Chondrocyte (in vitro differentiated cells): ENCODE measurements at regions not wholly inside any gene's neighbourhood (a gene's known extent, or its start where the extent isn't known, plus 50 kb on each side); places are given as distances from the start of the nearest gene placed in this dataset.

Experiments
- DNase-seq: peaks from one replicate; pipeline ENCODE4 v3.0.0; 2021; ENCODE audit warnings: mixed read lengths, low spot score
- H3K27ac Mint-ChIP-seq: one replicate; pipeline ENCODE4 v1.8.0; 2021; ENCODE audit warnings: mild to moderate bottlenecking, moderate library complexity, mixed read lengths; ENCODE audit not compliant: unreplicated experiment
- H3K27me3 Mint-ChIP-seq: 2 replicates; pipeline ENCODE4 v1.8.0; 2021; ENCODE audit warnings: low read depth, mixed read lengths
- H3K36me3 Mint-ChIP-seq: 2 replicates; pipeline ENCODE4 v1.8.0; 2021; ENCODE audit warnings: low read depth, mixed read lengths
- H3K4me1 Mint-ChIP-seq: 2 replicates; pipeline ENCODE4 v1.8.0; 2021; ENCODE audit warnings: low read depth, mild to moderate bottlenecking, mixed read lengths
- H3K4me3 Mint-ChIP-seq: one replicate; pipeline ENCODE4 v1.8.0; 2021; ENCODE audit warnings: mild to moderate bottlenecking, moderate library complexity, mixed read lengths; ENCODE audit not compliant: unreplicated experiment
- H3K9me3 Mint-ChIP-seq: 2 replicates; pipeline ENCODE4 v1.8.0; 2021; ENCODE audit warnings: low read depth, mixed read lengths
- TF ChIP-seq, protein P1 (sequence below): fragments of 200-600 bp; sonication (generic); IDR thresholded peaks from 2 replicates; pipeline ENCODE4 v1.5.0; 2021; ENCODE audit warnings: antibody characterized with exemption, mild to moderate bottlenecking, moderate library complexity

DNA sequence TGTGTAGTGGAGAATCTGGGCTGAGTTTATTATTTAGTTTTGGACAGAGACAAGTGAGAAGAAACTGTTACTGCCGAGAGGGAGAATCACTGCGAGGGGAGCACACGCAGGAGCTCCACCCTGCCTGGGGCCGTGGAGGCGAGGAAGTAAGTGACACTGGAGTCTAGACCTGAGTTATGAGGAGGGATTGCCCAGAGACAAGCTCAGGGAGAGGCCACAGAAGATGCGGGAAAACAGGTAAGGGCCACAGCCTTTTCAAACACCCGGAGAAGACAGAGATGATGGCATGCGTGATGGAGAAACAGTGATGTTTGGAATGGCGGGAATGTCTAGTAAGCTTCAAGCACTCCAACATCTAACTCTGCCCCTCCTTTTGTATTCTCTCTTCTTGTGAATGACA lies 84.1 kb downstream of the TNFSF11 start:
- H3K36me3 Mint-ChIP-seq, result no peaks in the 10 kb centered on the region
- no peaks in the 10 kb centered on the region for H3K9me3 Mint-ChIP-seq
- no peak overlapping the region for H3K4me3 Mint-ChIP-seq
- H3K27ac Mint-ChIP-seq, result no peak overlapping the region
- TF ChIP-seq, protein P1, sequence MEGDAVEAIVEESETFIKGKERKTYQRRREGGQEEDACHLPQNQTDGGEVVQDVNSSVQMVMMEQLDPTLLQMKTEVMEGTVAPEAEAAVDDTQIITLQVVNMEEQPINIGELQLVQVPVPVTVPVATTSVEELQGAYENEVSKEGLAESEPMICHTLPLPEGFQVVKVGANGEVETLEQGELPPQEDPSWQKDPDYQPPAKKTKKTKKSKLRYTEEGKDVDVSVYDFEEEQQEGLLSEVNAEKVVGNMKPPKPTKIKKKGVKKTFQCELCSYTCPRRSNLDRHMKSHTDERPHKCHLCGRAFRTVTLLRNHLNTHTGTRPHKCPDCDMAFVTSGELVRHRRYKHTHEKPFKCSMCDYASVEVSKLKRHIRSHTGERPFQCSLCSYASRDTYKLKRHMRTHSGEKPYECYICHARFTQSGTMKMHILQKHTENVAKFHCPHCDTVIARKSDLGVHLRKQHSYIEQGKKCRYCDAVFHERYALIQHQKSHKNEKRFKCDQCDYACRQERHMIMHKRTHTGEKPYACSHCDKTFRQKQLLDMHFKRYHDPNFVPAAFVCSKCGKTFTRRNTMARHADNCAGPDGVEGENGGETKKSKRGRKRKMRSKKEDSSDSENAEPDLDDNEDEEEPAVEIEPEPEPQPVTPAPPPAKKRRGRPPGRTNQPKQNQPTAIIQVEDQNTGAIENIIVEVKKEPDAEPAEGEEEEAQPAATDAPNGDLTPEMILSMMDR, result no peak
- peaks cover 49% of the 10 kb centered on the region for H3K27me3 Mint-ChIP-seq
- no peaks in the 10 kb centered on the region for H3K4me1 Mint-ChIP-seq
- DNase-seq, result no peak

DNA sequence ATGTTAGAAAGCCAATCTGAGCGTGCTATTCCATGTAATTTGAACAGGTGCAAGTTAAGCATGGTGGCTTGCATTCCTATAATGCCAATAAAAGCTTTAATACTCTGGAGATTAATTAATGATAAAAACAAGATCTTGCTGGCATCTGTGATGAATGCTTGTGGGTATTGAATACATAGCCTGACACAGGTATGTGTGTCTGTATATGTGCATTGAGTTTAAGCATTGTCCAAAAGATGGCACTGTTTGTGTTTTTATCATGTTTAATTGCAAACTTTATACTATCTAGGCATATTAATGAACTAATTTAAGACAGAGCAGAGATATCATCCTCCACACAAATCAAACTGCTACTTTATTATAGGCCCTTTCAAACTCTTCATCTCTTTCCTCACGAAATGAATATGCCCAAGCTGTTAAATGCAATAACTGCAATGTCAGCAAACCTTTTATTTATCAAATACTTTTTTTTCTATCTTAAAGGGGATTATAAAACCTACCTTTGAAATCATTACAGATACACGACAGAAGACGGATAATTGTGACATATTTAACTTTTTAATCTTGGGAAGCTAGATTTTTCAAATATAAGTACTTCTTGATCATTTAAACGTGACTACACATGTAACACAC lies 86.5 kb downstream of the TNFSF11 start:
- Mint-ChIP-seq H3K4me1 (no peaks in the 10 kb centered on the region), H3K27ac (no peak overlapping the region), H3K27me3 (peaks cover 36% of the 10 kb centered on the region), H3K9me3 (no peaks in the 10 kb centered on the region), H3K4me3 (no peak overlapping the region), H3K36me3 (no peaks in the 10 kb centered on the region)
- TF ChIP-seq, protein P1, result peak; percentile 76
- no peak for DNase-seq

DNA sequence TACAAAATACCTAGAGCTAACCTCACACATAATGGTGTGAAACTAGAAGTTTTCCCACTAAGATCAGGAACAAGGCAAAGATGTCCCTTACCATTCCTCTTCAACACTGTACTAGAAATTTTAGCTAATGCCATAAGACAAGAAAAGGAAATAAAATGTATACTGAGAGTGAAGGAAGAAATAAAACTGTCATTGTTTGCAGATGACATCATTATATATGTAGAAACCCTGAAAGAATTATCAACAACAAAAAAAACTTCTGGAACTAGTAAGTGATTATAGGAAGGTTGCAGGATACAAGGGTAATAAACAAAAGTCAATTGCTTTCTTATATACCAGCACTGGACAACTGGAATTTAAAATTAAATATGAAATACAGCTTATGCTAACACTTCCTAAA lies 93.7 kb downstream of the TNFSF11 start:
- peaks cover 6% of the 10 kb centered on the region for H3K27me3 Mint-ChIP-seq
- peaks cover 9% of the 10 kb centered on the region for H3K36me3 Mint-ChIP-seq
- no peak overlapping the region for H3K27ac Mint-ChIP-seq
- no peak overlapping the region for H3K4me3 Mint-ChIP-seq
- no peak for DNase-seq
- TF ChIP-seq, protein P1, result no peak
- H3K4me1 Mint-ChIP-seq, result no peaks in the 10 kb centered on the region
- peaks cover 20% of the 10 kb centered on the region for H3K9me3 Mint-ChIP-seq

DNA sequence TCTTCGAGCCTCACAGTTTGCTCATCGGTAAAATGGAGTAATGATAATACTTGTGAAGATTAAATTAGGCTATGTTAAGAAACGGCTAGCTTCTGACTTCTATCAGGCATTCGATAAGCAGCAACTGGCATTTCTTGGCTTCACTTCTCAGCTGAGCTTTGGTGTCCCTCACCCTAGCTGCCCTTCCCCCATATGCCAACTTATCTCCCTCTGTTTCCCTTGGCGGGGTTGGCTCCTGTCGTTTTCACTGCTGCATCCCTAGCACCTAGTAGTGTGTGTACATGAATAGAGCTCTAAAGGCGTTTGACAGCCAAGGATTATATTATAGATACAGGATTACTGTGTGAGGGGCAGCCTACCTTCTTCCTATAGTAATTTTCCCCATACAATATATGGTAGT lies 97.5 kb downstream of the TNFSF11 start:
- H3K4me3 Mint-ChIP-seq, result no peak overlapping the region
- DNase-seq, result no peak
- TF ChIP-seq, protein P1, result no peak
- peaks cover 20% of the 10 kb centered on the region for H3K9me3 Mint-ChIP-seq
- H3K36me3 Mint-ChIP-seq, result peaks cover 8% of the 10 kb centered on the region
- no peaks in the 10 kb centered on the region for H3K4me1 Mint-ChIP-seq
- H3K27ac Mint-ChIP-seq, result no peak overlapping the region
- peaks cover 4% of the 10 kb centered on the region for H3K27me3 Mint-ChIP-seq

DNA sequence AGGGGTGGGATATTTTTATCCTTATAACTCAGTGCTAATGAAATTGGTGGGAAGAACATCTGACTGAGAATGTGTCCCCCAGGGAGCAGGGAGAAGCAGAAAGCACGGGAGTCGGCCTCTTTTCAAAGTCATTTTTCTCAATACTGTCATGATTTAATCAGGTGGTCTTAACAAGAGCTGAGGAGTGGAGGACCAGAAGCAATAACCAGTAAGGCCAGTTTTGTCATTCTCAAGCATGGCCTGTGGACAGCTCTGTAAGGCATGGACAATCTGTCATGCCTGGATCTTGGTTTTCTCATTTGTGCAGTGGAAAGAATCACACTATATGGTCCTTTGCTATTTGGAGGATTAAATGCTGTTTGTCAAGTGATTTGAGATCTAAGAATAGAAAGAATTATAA lies 99.7 kb downstream of the TNFSF11 start:
- no peak overlapping the region for H3K27ac Mint-ChIP-seq
- no peak for DNase-seq
- H3K4me1 Mint-ChIP-seq, result no peaks in the 10 kb centered on the region

More for the DNA sequence above, 99.7 kb downstream of the TNFSF11 start:
- TF ChIP-seq, protein P1, result no peak
- H3K36me3 Mint-ChIP-seq, result no peaks in the 10 kb centered on the region
- no peaks in the 10 kb centered on the region for H3K27me3 Mint-ChIP-seq
- no peak overlapping the region for H3K4me3 Mint-ChIP-seq
- peaks cover 10% of the 10 kb centered on the region for H3K9me3 Mint-ChIP-seq
